CD4-positive, alpha-beta memory T cell (primary cell): ENCODE measurements at regions not wholly inside any gene's neighbourhood (a gene's known extent, or its start where the extent isn't known, plus 50 kb on each side); places are given as distances from the start of the nearest gene placed in this dataset.

Experiments used
- CTCF ChIA-PET: fragments of 350-600 bp; sonication (Branson Sonifier 250); formaldehyde crosslinking; loops from one replicate; lab custom pipeline; 2021; ENCODE audit warnings: inconsistent platforms; ENCODE audit not compliant: partially characterized antibody; lab: Charles Lee
- POLR2A ChIA-PET: fragments of 350-600 bp; sonication (Branson Sonifier 250); formaldehyde crosslinking; loops from one replicate; lab custom pipeline; 2021; ENCODE audit not compliant: partially characterized antibody; lab: Charles Lee
- DNase-seq, 5 donors: peaks; one replicate each; pipeline versions ENCODE4 v3.0.0 to v3.0.0-alpha.2; 2020 to 2022; ENCODE audit warnings: mixed read lengths in 1 of 5
- H3K27ac ChIP-seq: one replicate; pipeline ENCODE4 v1.7.0; 2013; ENCODE audit warnings: low read depth, low read length
- H3K27me3 ChIP-seq: 2 replicates; pipeline ENCODE4 v1.7.0; 2013; ENCODE audit warnings: mild to moderate bottlenecking, low read length, moderate library complexity; ENCODE audit not compliant: insufficient read depth
- H3K36me3 ChIP-seq: 2 replicates; pipeline ENCODE4 v1.7.0; 2013; ENCODE audit warnings: mild to moderate bottlenecking, low read length, moderate library complexity; ENCODE audit not compliant: insufficient read depth
- H3K4me1 ChIP-seq: 2 replicates; pipeline ENCODE4 v1.7.0; 2013; ENCODE audit warnings: mild to moderate bottlenecking, low read length, moderate library complexity; ENCODE audit not compliant: insufficient read depth
- H3K4me3 ChIP-seq, 2 donors: one replicate each; pipeline ENCODE4 v1.7.0; 2013; ENCODE audit warnings: low read length in 2 of 2, mild to moderate bottlenecking in 1 of 2
- H3K9me3 ChIP-seq, 2 donors: one replicate each; pipeline ENCODE4 v1.7.0; 2013; ENCODE audit warnings: low read length in 2 of 2, control low read depth in 1 of 2; ENCODE audit not compliant: control insufficient read depth in 1 of 2
- H3K27ac Mint-ChIP-seq, 7 donors: one replicate each; pipeline ENCODE4 v1.8.0; 2020 to 2021; ENCODE audit warnings: mixed read lengths in 7 of 7, mild to moderate bottlenecking in 6 of 7, inconsistent platforms in 3 of 7, moderate library complexity in 3 of 7
- H3K27me3 Mint-ChIP-seq, 2 donors: one replicate each; pipeline ENCODE4 v1.8.0; 2020 to 2021; ENCODE audit warnings: mixed read lengths in 2 of 2
- H3K36me3 Mint-ChIP-seq, 2 donors: one replicate each; pipeline ENCODE4 v1.8.0; 2020 to 2021; ENCODE audit warnings: mixed read lengths in 2 of 2, inconsistent platforms in 1 of 2, mild to moderate bottlenecking in 1 of 2
- H3K4me1 Mint-ChIP-seq, 4 donors: one replicate each; pipeline ENCODE4 v1.8.0; 2020 to 2021; ENCODE audit warnings: mixed read lengths in 4 of 4, mild to moderate bottlenecking in 1 of 4
- H3K4me3 Mint-ChIP-seq, 8 donors: one replicate each; pipeline ENCODE4 v1.8.0; 2020 to 2021; ENCODE audit warnings: mixed read lengths in 8 of 8, mild to moderate bottlenecking in 7 of 8, moderate library complexity in 6 of 8, inconsistent platforms in 3 of 8
- H3K9me3 Mint-ChIP-seq, 8 donors: one replicate each; pipeline ENCODE4 v1.8.0; 2020 to 2021; ENCODE audit warnings: mixed read lengths in 8 of 8, mild to moderate bottlenecking in 5 of 8, inconsistent platforms in 3 of 8, moderate library complexity in 1 of 8
- intact Hi-C: fragments of 100-400 bp; cut with micrococcal nuclease; formaldehyde crosslinking; loops from one replicate; pipeline ENCODE4 v1.15.1; 2023

GRCh38 chr5:87844866-87845265, 423.8 kb downstream of the TMEM161B start:
- Histone ChIP-seq H3K4me1 (no peaks in the 10 kb centered on the region), H3K9me3 (no peaks in the 10 kb centered on the region), H3K27ac (no peak overlapping the region), H3K27me3 (no peaks in the 10 kb centered on the region), H3K4me3 (no peak overlapping the region), H3K36me3 (no peaks in the 10 kb centered on the region)
- peaks cover 2 to 19% (median 11%) of the 10 kb centered on the region in 8 donors for H3K9me3 Mint-ChIP-seq
- H3K36me3 Mint-ChIP-seq, result no peaks in the 10 kb centered on the region
- no peaks in the 10 kb centered on the region for H3K4me1 Mint-ChIP-seq
- DNase-seq, result no peak
- H3K27ac Mint-ChIP-seq, result no peak overlapping the region
- no peak overlapping the region for H3K4me3 Mint-ChIP-seq
- ChIA-PET CTCF (no interaction called here), POLR2A (no interaction called here)
- intact Hi-C loops, result no loop called here
- peaks cover 0 to 2% of the 10 kb centered on the region in 2 donors for H3K27me3 Mint-ChIP-seq

DNA sequence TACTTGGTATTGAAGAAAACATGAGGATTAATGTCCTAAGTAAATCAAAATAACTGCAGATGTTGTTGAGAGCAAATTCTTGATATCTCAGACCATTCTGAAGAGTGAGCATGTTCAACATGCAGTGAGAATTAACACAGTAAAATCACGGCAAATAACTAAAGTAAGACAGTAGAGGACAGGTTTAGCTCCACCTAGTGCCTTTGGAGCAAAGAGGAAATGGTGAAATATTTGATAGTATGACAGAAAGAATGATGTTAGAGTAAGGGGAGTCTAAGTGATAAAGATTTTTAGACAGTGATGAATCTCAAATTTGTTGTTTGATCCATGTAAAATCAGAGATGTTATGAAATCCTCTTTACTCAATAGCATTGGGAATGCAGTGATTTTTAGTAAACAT, 424.2 kb downstream of the TMEM161B start:
- H3K27me3 ChIP-seq, result no peaks in the 10 kb centered on the region
- Mint-ChIP-seq H3K9me3 (peaks cover 2 to 23% (median 14%) of the 10 kb centered on the region in 8 donors), H3K27me3 (peaks cover 0 to 2% of the 10 kb centered on the region in 2 donors), H3K36me3 (no peaks in the 10 kb centered on the region), H3K4me3 (no peak overlapping the region), H3K4me1 (no peaks in the 10 kb centered on the region), H3K27ac (no peak overlapping the region)
- no peaks in the 10 kb centered on the region for H3K36me3 ChIP-seq
- H3K9me3 ChIP-seq, result no peaks in the 10 kb centered on the region
- no peak overlapping the region for H3K4me3 ChIP-seq
- intact Hi-C loops, result no loop called here
- ChIA-PET POLR2A (no interaction called here), CTCF (no interaction called here)
- no peak overlapping the region for H3K27ac ChIP-seq
- H3K4me1 ChIP-seq, result no peaks in the 10 kb centered on the region
- no peak for DNase-seq

DNA sequence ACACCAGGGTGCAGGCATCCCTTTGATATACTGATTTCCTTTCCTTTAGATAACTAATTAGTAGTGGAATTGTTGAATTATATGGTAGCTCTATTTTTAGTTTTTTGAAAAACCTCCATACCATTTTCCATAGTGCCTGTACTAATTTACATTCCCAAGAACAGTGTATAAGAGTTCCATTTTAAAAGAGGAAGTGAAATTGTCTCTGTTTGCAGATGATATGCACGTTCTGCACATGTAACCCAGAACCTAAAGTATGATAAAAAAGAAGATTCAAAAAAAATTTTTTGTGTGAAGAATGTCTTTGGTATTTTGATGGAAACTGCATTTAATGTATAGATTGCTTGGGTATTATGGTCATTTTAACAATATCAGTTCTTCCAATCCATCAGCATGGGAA, 424.0 kb upstream of the CCNH start:
- H3K36me3 ChIP-seq, result no peaks in the 10 kb centered on the region
- H3K4me3 Mint-ChIP-seq, result no peak overlapping the region
- no peaks in the 10 kb centered on the region for H3K36me3 Mint-ChIP-seq
- no peaks in the 10 kb centered on the region for H3K27me3 Mint-ChIP-seq
- ChIA-PET CTCF (no interaction called here), POLR2A (no interaction called here)
- no peaks in the 10 kb centered on the region for H3K27me3 ChIP-seq
- intact Hi-C loops, result no loop called here
- H3K27ac ChIP-seq, result no peak overlapping the region
- no peak for DNase-seq
- no peak overlapping the region for H3K27ac Mint-ChIP-seq
- H3K4me1 ChIP-seq, result no peaks in the 10 kb centered on the region
- no peaks in the 10 kb centered on the region for H3K9me3 ChIP-seq
- H3K4me1 Mint-ChIP-seq, result no peaks in the 10 kb centered on the region
- H3K4me3 ChIP-seq, result no peak overlapping the region
- peaks cover 0 to 59% (median 27%) of the 10 kb centered on the region in 8 donors for H3K9me3 Mint-ChIP-seq

DNA sequence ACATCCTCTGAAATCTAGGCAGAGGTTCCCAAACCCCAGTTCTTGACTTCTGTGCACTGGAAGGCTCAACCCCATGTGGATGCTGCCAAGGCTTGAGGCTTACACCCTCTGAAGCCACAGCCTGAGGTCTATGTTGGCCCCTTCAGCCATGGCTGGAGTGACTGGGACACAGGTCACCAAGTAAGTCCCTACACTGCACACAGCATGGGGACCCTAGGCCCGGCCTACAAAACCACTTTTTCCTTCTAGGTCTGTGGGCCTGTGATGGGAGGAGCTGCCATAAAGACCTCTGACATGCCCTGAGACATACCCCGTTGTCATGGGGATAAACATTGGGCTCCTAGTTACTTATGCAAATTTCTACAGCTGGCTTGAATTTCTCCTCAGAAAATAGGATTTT, 418.8 kb upstream of the CCNH start:
- CTCF ChIA-PET, result no interaction called here
- Mint-ChIP-seq H3K36me3 (no peaks in the 10 kb centered on the region), H3K4me1 (no peaks in the 10 kb centered on the region), H3K27me3 (no peaks in the 10 kb centered on the region), H3K9me3 (peaks cover 0 to 29% (median 14%) of the 10 kb centered on the region in 8 donors), H3K27ac (no peak overlapping the region), H3K4me3 (no peak overlapping the region)
- H3K9me3 ChIP-seq, result no peaks in the 10 kb centered on the region
- H3K4me1 ChIP-seq, result no peaks in the 10 kb centered on the region
- H3K27me3 ChIP-seq, result no peaks in the 10 kb centered on the region
- intact Hi-C loops, result no loop called here
- H3K4me3 ChIP-seq, result no peak overlapping the region
- DNase-seq, result no peak
- POLR2A ChIA-PET, result no interaction called here
- H3K27ac ChIP-seq, result no peak overlapping the region
- no peaks in the 10 kb centered on the region for H3K36me3 ChIP-seq

- no peaks in the 10 kb centered on the region for H3K36me3 Mint-ChIP-seq
Measured at GRCh38 chr5:87829217-87829551, 416.5 kb upstream of the CCNH start.

DNA sequence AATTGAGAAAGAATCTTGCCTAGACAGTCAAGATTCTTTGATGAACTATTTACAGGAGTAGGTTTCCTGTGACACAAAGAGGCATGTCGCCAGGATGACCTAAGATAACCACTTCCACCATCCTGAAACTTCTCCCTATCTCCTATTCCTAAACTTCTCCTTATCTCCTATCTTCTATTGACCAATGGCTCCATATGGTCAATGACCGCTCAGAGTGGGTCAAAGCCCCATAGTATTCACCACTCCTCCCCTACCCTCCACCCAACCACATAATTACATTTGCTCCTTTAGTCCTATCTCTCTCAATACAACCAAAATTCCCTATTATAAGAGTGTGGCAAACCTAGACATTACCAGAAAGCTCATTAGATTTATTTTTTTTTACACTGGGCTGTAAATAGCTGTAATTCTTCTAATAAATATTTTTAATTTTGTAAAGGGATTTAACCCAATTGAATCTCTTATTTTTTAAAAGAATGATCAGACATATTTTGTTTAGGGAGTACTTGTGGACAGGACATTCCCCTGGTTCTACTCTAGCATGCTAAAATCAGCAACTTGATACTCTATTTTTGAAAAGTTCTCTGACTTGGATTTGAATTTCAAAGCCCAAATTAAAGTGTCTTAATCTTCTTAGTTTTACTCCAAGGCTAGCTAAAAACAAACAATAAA, 416.0 kb upstream of the CCNH start:
- H3K4me1 ChIP-seq, result no peaks in the 10 kb centered on the region
- Mint-ChIP-seq H3K4me1 (no peaks in the 10 kb centered on the region), H3K36me3 (no peaks in the 10 kb centered on the region), H3K27me3 (no peaks in the 10 kb centered on the region), H3K27ac (no peak overlapping the region), H3K4me3 (no peak overlapping the region), H3K9me3 (peaks cover 0 to 20% (median 10%) of the 10 kb centered on the region in 8 donors)
- CTCF ChIA-PET, result no interaction called here
- H3K9me3 ChIP-seq, result no peaks in the 10 kb centered on the region
- no peak overlapping the region for H3K4me3 ChIP-seq
- H3K27me3 ChIP-seq, result no peaks in the 10 kb centered on the region
- no peaks in the 10 kb centered on the region for H3K36me3 ChIP-seq
- intact Hi-C loops, result no loop called here
- no peak overlapping the region for H3K27ac ChIP-seq
- no peak for DNase-seq
- POLR2A ChIA-PET, result no interaction called here

More at GRCh38 chr5:87829217-87829551, 416.5 kb upstream of the CCNH start:
- Histone ChIP-seq H3K27me3 (no peaks in the 10 kb centered on the region), H3K4me3 (no peak overlapping the region), H3K4me1 (no peaks in the 10 kb centered on the region), H3K27ac (no peak overlapping the region), H3K36me3 (no peaks in the 10 kb centered on the region), H3K9me3 (no peaks in the 10 kb centered on the region)
- ChIA-PET POLR2A (no interaction called here), CTCF (no interaction called here)
- H3K9me3 Mint-ChIP-seq, result peaks cover 0 to 25% (median 12%) of the 10 kb centered on the region in 8 donors
- H3K4me3 Mint-ChIP-seq, result no peak overlapping the region
- intact Hi-C loops, result no loop called here
- no peaks in the 10 kb centered on the region for H3K4me1 Mint-ChIP-seq
- no peak overlapping the region for H3K27ac Mint-ChIP-seq
- H3K27me3 Mint-ChIP-seq, result no peaks in the 10 kb centered on the region
- no peak for DNase-seq

- H3K36me3 Mint-ChIP-seq, result no peaks in the 10 kb centered on the region
- intact Hi-C loops, result no loop called here
Measured at GRCh38 chr5:87827539-87827938, 414.8 kb upstream of the CCNH start.

More at GRCh38 chr5:87827539-87827938, 414.8 kb upstream of the CCNH start:
- no peaks in the 10 kb centered on the region for H3K27me3 ChIP-seq
- Mint-ChIP-seq H3K27me3 (no peaks in the 10 kb centered on the region), H3K9me3 (peaks cover 0 to 12% (median 6%) of the 10 kb centered on the region in 8 donors), H3K27ac (no peak overlapping the region), H3K4me1 (no peaks in the 10 kb centered on the region), H3K4me3 (no peak overlapping the region)
- no peak overlapping the region for H3K4me3 ChIP-seq
- H3K36me3 ChIP-seq, result no peaks in the 10 kb centered on the region
- POLR2A ChIA-PET, result no interaction called here
- H3K4me1 ChIP-seq, result no peaks in the 10 kb centered on the region
- DNase-seq, result no peak
- H3K27ac ChIP-seq, result no peak overlapping the region
- no peaks in the 10 kb centered on the region for H3K9me3 ChIP-seq
- CTCF ChIA-PET, result no interaction called here
